ENCODE measurements at regions not wholly inside any gene's neighbourhood (a gene's known extent, or its start where the extent isn't known, plus 50 kb on each side); places are given as distances from the start of the nearest gene placed in this dataset.
"Not testable (repeated sequence)": the region's sequence is repeated elsewhere in the genome, so short reads cannot be mapped to it uniquely, and the experiment has no call there.

DNA sequence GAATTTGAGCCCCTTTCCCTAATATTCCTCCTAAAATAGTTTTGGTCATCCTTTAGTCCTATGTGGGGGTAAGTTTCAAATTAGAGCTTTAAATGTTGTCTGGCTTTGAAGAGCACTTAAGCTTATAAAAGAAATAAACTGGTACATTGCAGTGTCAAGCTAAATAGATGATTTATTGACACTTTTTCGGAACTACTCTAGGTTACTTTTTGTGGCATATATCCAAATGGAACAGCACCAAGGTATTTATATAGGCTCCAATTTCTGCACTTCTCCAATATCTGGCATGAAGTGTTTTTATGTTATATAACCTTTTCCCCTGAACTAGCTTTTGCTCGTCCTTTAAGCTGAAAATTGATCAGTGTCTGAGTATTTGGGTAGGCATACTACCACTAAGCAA is 402.5 kb downstream of the NFIB start:
- no peaks in the 10 kb centered on the region for H3K36me3 ChIP-seq (ENCODE audit: insufficient read depth, low read length)
- no peak overlapping the region for H3K27ac Mint-ChIP-seq
- no peaks in the 10 kb centered on the region for H3K9me3 ChIP-seq (ENCODE audit: low read length)
- H3K36me3 Mint-ChIP-seq = no peaks in the 10 kb centered on the region
- H3K27ac ChIP-seq (ENCODE audit: low read depth, low read length) = no peak overlapping the region
- H3K4me1 Mint-ChIP-seq = no peaks in the 10 kb centered on the region
- no peaks in the 10 kb centered on the region for H3K27me3 Mint-ChIP-seq
- H3K4me3 ChIP-seq (ENCODE audit: low read length) = no peak overlapping the region
- no peak for DNase-seq
- H3K4me1 ChIP-seq (ENCODE audit: insufficient read depth, low read length) = no peaks in the 10 kb centered on the region
- ChIA-PET CTCF (no interaction called here), POLR2A (no interaction called here)
- peaks cover 2 to 16% (median 4%) of the 10 kb centered on the region in 5 donors for H3K9me3 Mint-ChIP-seq
- H3K4me3 Mint-ChIP-seq = no peak overlapping the region
- no peaks in the 10 kb centered on the region for H3K27me3 ChIP-seq (ENCODE audit: insufficient read depth, low read length, poor library complexity, severe bottlenecking)

DNA sequence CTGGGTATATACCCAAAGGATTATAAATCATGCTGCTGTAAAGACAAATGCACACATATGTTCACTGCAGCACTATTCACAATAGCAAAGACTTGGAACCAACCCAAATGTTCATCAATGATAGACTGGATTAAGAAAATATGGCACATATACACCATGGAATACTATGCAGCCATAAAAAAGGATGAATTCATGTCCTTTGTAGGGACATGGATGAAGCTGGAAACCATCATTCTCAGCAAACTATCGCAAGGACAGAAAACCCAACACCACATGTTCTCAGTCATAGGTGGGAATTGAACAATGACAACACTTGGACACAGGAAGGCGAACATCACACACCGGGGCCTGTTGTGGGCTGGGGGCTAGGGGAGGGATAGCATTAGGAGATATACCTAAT is 406.1 kb downstream of the NFIB start:
- POLR2A ChIA-PET; H3K4me1 ChIP-seq (ENCODE audit: insufficient read depth, low read length); DNase-seq; H3K4me3 ChIP-seq (ENCODE audit: low read length); H3K36me3 ChIP-seq (ENCODE audit: insufficient read depth, low read length); H3K4me1 Mint-ChIP-seq; H3K27ac ChIP-seq (ENCODE audit: low read depth, low read length); CTCF ChIA-PET; H3K36me3 Mint-ChIP-seq; H3K27me3 Mint-ChIP-seq; H3K9me3 ChIP-seq (ENCODE audit: low read length); H3K27me3 ChIP-seq (ENCODE audit: insufficient read depth, low read length, poor library complexity, severe bottlenecking); H3K4me3 Mint-ChIP-seq; H3K27ac Mint-ChIP-seq: not testable (repeated sequence)
- peaks cover 2 to 24% (median 10%) of the 10 kb centered on the region in 5 donors for H3K9me3 Mint-ChIP-seq

DNA sequence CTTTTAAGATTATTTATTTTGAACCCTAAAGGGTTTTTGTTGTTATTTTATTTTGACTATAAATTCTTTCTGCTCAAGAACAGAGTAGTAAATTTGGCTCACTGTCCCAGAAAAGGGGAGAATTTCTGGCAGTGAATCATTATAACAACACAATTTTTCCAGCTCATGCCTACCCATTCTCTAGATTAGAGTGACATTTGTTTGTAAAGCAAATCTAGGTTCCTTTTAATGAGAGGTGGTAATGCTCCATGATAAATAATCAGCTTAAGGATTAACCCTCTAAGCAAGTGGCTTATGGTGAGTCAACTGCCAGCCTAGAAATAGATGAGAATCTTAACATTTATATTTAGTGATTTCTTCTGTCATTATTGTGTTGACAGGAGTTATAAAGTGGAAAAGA is 409.2 kb downstream of the NFIB start:
- H3K4me1 Mint-ChIP-seq = no peaks in the 10 kb centered on the region
- H3K4me3 ChIP-seq (ENCODE audit: low read length) = no peak overlapping the region
- POLR2A ChIA-PET = no interaction called here

GRCh38 chr9:13904311-13904710 is 409.6 kb downstream of the NFIB start:
- Mint-ChIP-seq H3K4me1 (no peaks in the 10 kb centered on the region), H3K4me3 (no peak overlapping the region), H3K9me3 (peaks cover 0 to 21% (median 15%) of the 10 kb centered on the region in 5 donors), H3K27ac (no peak overlapping the region), H3K36me3 (no peaks in the 10 kb centered on the region), H3K27me3 (peaks cover 0 to 2% of the 10 kb centered on the region in 2 donors)
- POLR2A ChIA-PET = no interaction called here
- no peaks in the 10 kb centered on the region for H3K9me3 ChIP-seq (ENCODE audit: low read length)
- no peak for DNase-seq
- CTCF ChIA-PET = no interaction called here
- H3K27ac ChIP-seq (ENCODE audit: low read depth, low read length) = no peak overlapping the region
- H3K36me3 ChIP-seq (ENCODE audit: insufficient read depth, low read length) = no peaks in the 10 kb centered on the region
- no peaks in the 10 kb centered on the region for H3K4me1 ChIP-seq (ENCODE audit: insufficient read depth, low read length)
- no peak overlapping the region for H3K4me3 ChIP-seq (ENCODE audit: low read length)
- H3K27me3 ChIP-seq (ENCODE audit: insufficient read depth, low read length, poor library complexity, severe bottlenecking) = no peaks in the 10 kb centered on the region

More for the DNA sequence above, 409.2 kb downstream of the NFIB start:
- Histone ChIP-seq H3K36me3 (ENCODE audit: insufficient read depth, low read length) (no peaks in the 10 kb centered on the region), H3K27ac (ENCODE audit: low read depth, low read length) (no peak overlapping the region), H3K9me3 (ENCODE audit: low read length) (no peaks in the 10 kb centered on the region), H3K27me3 (ENCODE audit: insufficient read depth, low read length, poor library complexity, severe bottlenecking) (no peaks in the 10 kb centered on the region), H3K4me1 (ENCODE audit: insufficient read depth, low read length) (no peaks in the 10 kb centered on the region)
- DNase-seq = no peak
- Mint-ChIP-seq H3K27me3 (peaks cover 0 to 2% of the 10 kb centered on the region in 2 donors), H3K9me3 (peaks cover 0 to 21% (median 15%) of the 10 kb centered on the region in 5 donors), H3K4me3 (no peak overlapping the region), H3K36me3 (no peaks in the 10 kb centered on the region), H3K27ac (no peak overlapping the region)
- CTCF ChIA-PET = no interaction called here

GRCh38 chr9:13902286-13903066 is 411.5 kb downstream of the NFIB start:
- Mint-ChIP-seq H3K4me1 (no peaks in the 10 kb centered on the region), H3K4me3 (no peak overlapping the region), H3K9me3 (peaks cover 0 to 19% (median 13%) of the 10 kb centered on the region in 5 donors), H3K27me3 (peaks cover 0 to 2% of the 10 kb centered on the region in 2 donors), H3K27ac (no peak overlapping the region), H3K36me3 (no peaks in the 10 kb centered on the region)
- Histone ChIP-seq H3K4me3 (ENCODE audit: low read length) (no peak overlapping the region), H3K27me3 (ENCODE audit: insufficient read depth, low read length, poor library complexity, severe bottlenecking) (no peaks in the 10 kb centered on the region), H3K27ac (ENCODE audit: low read depth, low read length) (no peak overlapping the region), H3K36me3 (ENCODE audit: insufficient read depth, low read length) (no peaks in the 10 kb centered on the region), H3K4me1 (ENCODE audit: insufficient read depth, low read length) (no peaks in the 10 kb centered on the region), H3K9me3 (ENCODE audit: low read length) (no peaks in the 10 kb centered on the region)
- no peak for DNase-seq
- ChIA-PET POLR2A (no interaction called here), CTCF (no interaction called here)

DNA sequence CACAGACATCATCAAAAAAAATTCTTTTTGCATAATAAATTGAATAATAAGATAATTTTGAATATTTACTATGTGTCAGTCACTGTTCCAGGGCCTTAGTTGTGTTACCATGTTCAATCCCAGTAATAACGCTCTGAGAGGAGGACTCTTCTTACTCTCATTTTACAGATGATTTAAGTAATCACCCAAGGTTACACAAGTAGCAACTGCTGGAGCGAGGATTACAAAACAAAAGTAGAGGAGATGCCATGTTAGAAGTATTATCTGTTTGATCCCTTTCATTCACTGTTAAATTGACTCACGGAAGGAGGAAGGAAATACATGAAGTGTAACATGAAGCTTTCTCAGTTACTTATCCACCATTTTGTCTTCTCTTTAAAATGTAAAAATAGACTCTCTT is 412.8 kb downstream of the NFIB start:
- POLR2A ChIA-PET = no interaction called here
- H3K4me3 Mint-ChIP-seq = no peak overlapping the region
- CTCF ChIA-PET = no interaction called here
- Histone ChIP-seq H3K4me3 (ENCODE audit: low read length) (no peak overlapping the region), H3K36me3 (ENCODE audit: insufficient read depth, low read length) (no peaks in the 10 kb centered on the region), H3K27ac (ENCODE audit: low read depth, low read length) (no peak overlapping the region), H3K27me3 (ENCODE audit: insufficient read depth, low read length, poor library complexity, severe bottlenecking) (no peaks in the 10 kb centered on the region), H3K9me3 (ENCODE audit: low read length) (no peaks in the 10 kb centered on the region), H3K4me1 (ENCODE audit: insufficient read depth, low read length) (no peaks in the 10 kb centered on the region)
- no peaks in the 10 kb centered on the region for H3K4me1 Mint-ChIP-seq
- peaks cover 0 to 15% (median 10%) of the 10 kb centered on the region in 5 donors for H3K9me3 Mint-ChIP-seq
- no peaks in the 10 kb centered on the region for H3K36me3 Mint-ChIP-seq
- no peak overlapping the region for H3K27ac Mint-ChIP-seq
- DNase-seq = no peak
- peaks cover 0 to 2% of the 10 kb centered on the region in 2 donors for H3K27me3 Mint-ChIP-seq

DNA sequence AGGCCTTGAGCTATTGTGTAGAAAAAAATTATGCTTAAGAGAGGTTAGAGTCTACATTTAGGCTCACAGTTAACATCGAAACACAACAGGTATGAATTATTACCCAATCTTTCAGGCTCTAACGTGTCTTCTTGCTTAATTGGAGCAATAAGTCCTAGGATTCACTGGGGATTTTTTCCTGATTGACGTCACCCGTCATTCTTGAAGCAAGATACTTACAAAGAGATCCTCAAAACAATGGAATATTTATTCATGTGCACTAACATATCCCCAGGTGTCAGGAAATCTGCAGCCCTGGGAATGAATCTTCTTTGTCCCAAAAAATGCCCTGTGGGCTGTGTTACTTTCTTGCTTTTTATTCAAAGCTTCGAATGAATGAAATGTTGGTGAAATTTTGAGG is 413.5 kb downstream of the NFIB start:
- no peaks in the 10 kb centered on the region for H3K36me3 Mint-ChIP-seq
- ChIA-PET POLR2A (no interaction called here), CTCF (no interaction called here)
- peaks cover 0 to 15% (median 8%) of the 10 kb centered on the region in 5 donors for H3K9me3 Mint-ChIP-seq
- Histone ChIP-seq H3K27ac (ENCODE audit: low read depth, low read length) (no peak overlapping the region), H3K27me3 (ENCODE audit: insufficient read depth, low read length, poor library complexity, severe bottlenecking) (no peaks in the 10 kb centered on the region), H3K4me1 (ENCODE audit: insufficient read depth, low read length) (no peaks in the 10 kb centered on the region), H3K36me3 (ENCODE audit: insufficient read depth, low read length) (no peaks in the 10 kb centered on the region), H3K4me3 (ENCODE audit: low read length) (no peak overlapping the region), H3K9me3 (ENCODE audit: low read length) (no peaks in the 10 kb centered on the region)
- H3K4me3 Mint-ChIP-seq = no peak overlapping the region
- peaks cover 0 to 2% of the 10 kb centered on the region in 2 donors for H3K27me3 Mint-ChIP-seq
- no peaks in the 10 kb centered on the region for H3K4me1 Mint-ChIP-seq
- no peak for DNase-seq
- H3K27ac Mint-ChIP-seq = no peak overlapping the region

GRCh38 chr9:13899924-13900323 is 414.0 kb downstream of the NFIB start:
- no peaks in the 10 kb centered on the region for H3K4me1 ChIP-seq (ENCODE audit: insufficient read depth, low read length)
- H3K9me3 ChIP-seq (ENCODE audit: low read length) = no peaks in the 10 kb centered on the region
- no peak overlapping the region for H3K4me3 ChIP-seq (ENCODE audit: low read length)
- ChIA-PET CTCF (no interaction called here), POLR2A (no interaction called here)
- DNase-seq = no peak
- Mint-ChIP-seq H3K36me3 (no peaks in the 10 kb centered on the region), H3K9me3 (peaks cover 0 to 12% (median 6%) of the 10 kb centered on the region in 5 donors), H3K27ac (no peak overlapping the region), H3K4me1 (no peaks in the 10 kb centered on the region), H3K4me3 (no peak overlapping the region), H3K27me3 (peaks cover 0 to 2% of the 10 kb centered on the region in 2 donors)
- no peaks in the 10 kb centered on the region for H3K27me3 ChIP-seq (ENCODE audit: insufficient read depth, low read length, poor library complexity, severe bottlenecking)
- no peaks in the 10 kb centered on the region for H3K36me3 ChIP-seq (ENCODE audit: insufficient read depth, low read length)
- H3K27ac ChIP-seq (ENCODE audit: low read depth, low read length) = no peak overlapping the region

Data from CD8-positive, alpha-beta memory T cell (primary cell).